MM.1S (cell line): ENCODE measurements at regions not wholly inside any gene's neighbourhood (a gene's known extent, or its start where the extent isn't known, plus 50 kb on each side); places are given as distances from the start of the nearest gene placed in this dataset.

Experiments used
- EZH2 ChIP-seq: fragments of 300-600 bp; sonication (generic); optimal IDR thresholded peaks from 2 replicates; pipeline ENCODE3; 2017; ENCODE audit warnings: low read depth, mild to moderate bottlenecking, antibody characterized with exemption, low read length, mixed read lengths
- TF ChIP-seq, protein P1 (sequence below): fragments of 300-600 bp; sonication (generic); IDR thresholded peaks from 2 replicates; pipeline ENCODE4 v1.5.1; 2016; ENCODE audit warnings: antibody characterized with exemption, low read length, mixed read lengths

DNA sequence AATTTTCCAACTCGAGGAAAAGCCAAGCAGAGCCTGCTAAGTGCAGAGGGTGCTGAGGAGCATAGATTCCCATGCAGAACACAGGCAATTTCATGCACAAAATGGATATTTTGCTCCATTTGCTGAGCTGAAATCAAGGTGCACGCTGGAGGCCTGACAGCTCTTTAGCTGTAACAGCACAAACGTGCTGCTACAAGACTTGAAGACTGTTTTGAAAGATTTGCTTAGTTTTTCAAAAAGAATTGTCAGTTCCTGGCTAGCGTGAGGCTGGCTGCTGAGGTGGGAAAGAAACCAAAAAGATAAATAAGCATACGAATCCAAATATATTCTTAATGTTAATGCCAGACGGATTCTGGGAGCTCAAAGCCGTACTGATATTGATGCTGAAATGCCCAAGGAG is 309.0 kb upstream of the MAF start:
- TF ChIP-seq, protein P1, sequence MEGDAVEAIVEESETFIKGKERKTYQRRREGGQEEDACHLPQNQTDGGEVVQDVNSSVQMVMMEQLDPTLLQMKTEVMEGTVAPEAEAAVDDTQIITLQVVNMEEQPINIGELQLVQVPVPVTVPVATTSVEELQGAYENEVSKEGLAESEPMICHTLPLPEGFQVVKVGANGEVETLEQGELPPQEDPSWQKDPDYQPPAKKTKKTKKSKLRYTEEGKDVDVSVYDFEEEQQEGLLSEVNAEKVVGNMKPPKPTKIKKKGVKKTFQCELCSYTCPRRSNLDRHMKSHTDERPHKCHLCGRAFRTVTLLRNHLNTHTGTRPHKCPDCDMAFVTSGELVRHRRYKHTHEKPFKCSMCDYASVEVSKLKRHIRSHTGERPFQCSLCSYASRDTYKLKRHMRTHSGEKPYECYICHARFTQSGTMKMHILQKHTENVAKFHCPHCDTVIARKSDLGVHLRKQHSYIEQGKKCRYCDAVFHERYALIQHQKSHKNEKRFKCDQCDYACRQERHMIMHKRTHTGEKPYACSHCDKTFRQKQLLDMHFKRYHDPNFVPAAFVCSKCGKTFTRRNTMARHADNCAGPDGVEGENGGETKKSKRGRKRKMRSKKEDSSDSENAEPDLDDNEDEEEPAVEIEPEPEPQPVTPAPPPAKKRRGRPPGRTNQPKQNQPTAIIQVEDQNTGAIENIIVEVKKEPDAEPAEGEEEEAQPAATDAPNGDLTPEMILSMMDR, result no peak
- no peak for TF ChIP-seq EZH2
